Panc1 (cell line): ENCODE measurements at regions not wholly inside any gene's neighbourhood (a gene's known extent, or its start where the extent isn't known, plus 50 kb on each side); places are given as distances from the start of the nearest gene placed in this dataset.

Source experiments
- ATAC-seq: fragments of 200-7000 bp; cut with Tn5 transposase; 2 replicates; pipeline ENCODE4 v1.9.1; 2020; ENCODE audit warnings: mild to moderate bottlenecking, moderate library complexity
- BruUV-seq: library from RNA; stranded (reverse); fragments of 400-500 nt; replicated peaks from 2 replicates; lab custom pipeline; 2021; lab: Mats Ljungman, UMichigan
- CTCF ChIA-PET: fragments of 300-600 bp; sonication (Branson Sonifier 250); formaldehyde crosslinking; loops from one replicate; lab custom pipeline; 2022; ENCODE audit warnings: antibody characterized with exemption; lab: Charles Lee
- POLR2A ChIA-PET: fragments of 300-600 bp; sonication (Branson Sonifier 250); formaldehyde crosslinking; loops from one replicate; lab custom pipeline; 2022; ENCODE audit warnings: antibody characterized with exemption; lab: Charles Lee
- DNase-seq: peaks from one replicate; pipeline ENCODE4 v3.0.0-alpha.2; 2010; ENCODE audit warnings: low read depth, low spot score
- H3K27ac ChIP-seq: 2 replicates; pipeline ENCODE4 v1.5.1; 2011; ENCODE audit warnings: mild to moderate bottlenecking, low read length, inconsistent platforms
- H3K27me3 ChIP-seq: fragments of 200-500 bp; sonication (Bioruptor generic); 2 replicates; pipeline ENCODE4 v1.6.0; 2014; ENCODE audit warnings: low read length, inconsistent platforms; ENCODE audit not compliant: control insufficient read depth, insufficient read depth
- H3K36me3 ChIP-seq: fragments of 200-500 bp; sonication (Bioruptor generic); 2 replicates; pipeline ENCODE4 v1.5.1; 2014; ENCODE audit warnings: inconsistent platforms, mild to moderate bottlenecking, low read length, moderate library complexity; ENCODE audit not compliant: control insufficient read depth, insufficient read depth
- H3K4me1 ChIP-seq: 2 replicates; pipeline ENCODE4 v1.5.1; 2011; ENCODE audit warnings: inconsistent platforms, mild to moderate bottlenecking, low read length, moderate library complexity; ENCODE audit not compliant: control insufficient read depth, insufficient read depth
- H3K4me3 ChIP-seq, 2 experiments: 2 replicates each; pipeline ENCODE4 v1.5.1; 2011 to 2012; ENCODE audit warnings: low read depth in 2 of 2, low read length in 2 of 2, mild to moderate bottlenecking in 2 of 2, inconsistent platforms in 1 of 2, moderate library complexity in 1 of 2
- H3K9me3 ChIP-seq: fragments of 200-500 bp; sonication (Bioruptor generic); 2 replicates; pipeline ENCODE4 v1.5.1; 2014; ENCODE audit warnings: low read depth, mild to moderate bottlenecking, inconsistent platforms, low read length, moderate library complexity; ENCODE audit not compliant: control insufficient read depth, insufficient read depth
- POLR2AphosphoS5 ChIP-seq: IDR thresholded peaks from 2 replicates; pipeline ENCODE4 v1.6.1; 2012; ENCODE audit warnings: mild to moderate bottlenecking, low read depth, low read length, moderate library complexity
- SIN3A ChIP-seq: IDR thresholded peaks from 2 replicates; pipeline ENCODE4 v1.6.1; 2012; ENCODE audit warnings: low read depth, mild to moderate bottlenecking, low read length, moderate library complexity, borderline replicate concordance; ENCODE audit not compliant: insufficient read depth
- TCF7L2 ChIP-seq: IDR thresholded peaks from 2 replicates; pipeline ENCODE4 v1.6.1; 2011; ENCODE audit warnings: mild to moderate bottlenecking, low read depth, low read length, inconsistent platforms
- in situ Hi-C: cut with HindIII; loops from 2 replicates; pipeline ENCODE4 v1.10.0; 2016; ENCODE audit warnings: low sequenced_read_pairs, low pct_unique_long_range_greater_than_20kb
- intact Hi-C: fragments of 100-400 bp; cut with micrococcal nuclease; formaldehyde crosslinking; loops from one replicate; pipeline ENCODE4 v1.10.0; 2022; ENCODE audit not compliant: unreplicated experiment
- TF ChIP-seq, protein P1 (sequence below), 2 experiments: IDR thresholded peaks; 2 replicates each; pipeline ENCODE4 v1.6.1; 2011 to 2012; ENCODE audit warnings: low read depth in 2 of 2, control low read depth in 1 of 2, low read length in 1 of 2, mild to moderate bottlenecking in 1 of 2, moderate library complexity in 1 of 2; ENCODE audit not compliant: insufficient read depth in 1 of 2
- TF ChIP-seq, protein P2 (sequence below): fragments of 450-650 bp; IDR thresholded peaks from 2 replicates; pipeline ENCODE4 v1.5.1; 2017; ENCODE audit warnings: mild to moderate bottlenecking

DNA sequence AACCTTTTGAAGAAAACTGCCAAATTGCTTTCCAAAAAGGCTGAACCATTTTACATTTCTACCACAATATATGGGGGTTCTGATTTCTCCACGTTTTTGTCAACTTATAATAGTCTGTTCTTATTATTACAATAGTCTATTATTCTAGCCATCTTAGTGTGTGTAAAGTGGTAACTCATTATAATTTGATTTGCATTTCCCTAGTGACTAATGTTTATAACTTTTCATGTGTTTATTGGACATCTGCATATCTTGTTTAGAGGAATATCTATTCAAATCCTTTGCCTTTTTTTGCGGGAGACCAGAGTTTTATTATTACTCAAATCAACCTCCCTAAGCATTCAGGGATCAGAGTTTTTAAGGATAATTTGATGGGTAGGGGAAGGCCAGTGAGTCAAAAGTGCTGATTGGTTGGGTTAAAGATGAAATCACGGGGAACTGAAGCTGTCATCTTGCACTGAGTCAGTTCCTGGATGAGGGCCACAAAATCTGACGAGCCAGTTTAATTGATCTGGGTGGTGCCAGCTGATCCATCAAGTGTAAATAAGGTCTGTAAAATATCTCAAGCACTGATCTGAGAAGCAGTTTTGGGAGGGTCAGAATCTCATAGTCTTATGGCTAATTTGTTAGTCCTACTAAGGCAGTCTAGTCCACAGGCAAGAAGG lies 303.4 kb upstream of the NCKAP5 start:
- TF ChIP-seq SIN3A (no peak), POLR2AphosphoS5 (no peak), TCF7L2 (no peak)
- H3K9me3 ChIP-seq: no peaks in the 10 kb centered on the region
- no peak for DNase-seq
- in situ Hi-C loops (no loop called here), intact Hi-C loops (no loop called here)
- ChIA-PET CTCF (no interaction called here), POLR2A (no interaction called here)
- H3K4me1 ChIP-seq: no peaks in the 10 kb centered on the region
- no peak overlapping the region for H3K27ac ChIP-seq
- no TSS peak for BruUV-seq
- no peaks in the 10 kb centered on the region for H3K27me3 ChIP-seq
- no peaks in the 10 kb centered on the region for H3K36me3 ChIP-seq
- H3K4me3 ChIP-seq: no peak overlapping the region
- no peak for ATAC-seq

DNA sequence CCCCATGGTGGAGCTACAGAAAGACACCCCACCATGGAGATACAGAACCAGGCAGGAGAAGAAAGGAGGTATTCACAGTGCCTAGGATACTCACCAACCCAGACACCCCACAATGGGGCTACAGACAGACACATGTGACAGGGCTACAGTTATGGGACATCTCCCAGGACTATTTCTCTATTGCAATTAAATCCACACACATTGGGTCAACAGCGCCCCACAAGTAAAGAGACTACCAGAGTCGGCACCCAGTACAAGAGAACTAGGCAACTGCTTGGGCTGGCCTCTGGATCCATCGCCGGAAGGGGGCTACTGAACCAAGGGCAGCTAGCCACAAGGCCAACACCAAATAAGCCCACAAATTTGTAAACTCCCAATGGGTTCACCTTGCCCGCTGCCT lies 310.1 kb upstream of the NCKAP5 start:
- no peaks in the 10 kb centered on the region for H3K36me3 ChIP-seq
- BruUV-seq: no TSS peak
- CTCF ChIA-PET: no interaction called here
- H3K4me1 ChIP-seq: no peaks in the 10 kb centered on the region
- no peak overlapping the region for H3K4me3 ChIP-seq
- POLR2A ChIA-PET: no interaction called here
- no peak overlapping the region for H3K27ac ChIP-seq
- intact Hi-C loops: no loop called here
- ATAC-seq (no peak), DNase-seq (no peak)
- in situ Hi-C loops: no loop called here
- H3K9me3 ChIP-seq: no peaks in the 10 kb centered on the region
- H3K27me3 ChIP-seq: no peaks in the 10 kb centered on the region
- TF ChIP-seq, protein P1, sequence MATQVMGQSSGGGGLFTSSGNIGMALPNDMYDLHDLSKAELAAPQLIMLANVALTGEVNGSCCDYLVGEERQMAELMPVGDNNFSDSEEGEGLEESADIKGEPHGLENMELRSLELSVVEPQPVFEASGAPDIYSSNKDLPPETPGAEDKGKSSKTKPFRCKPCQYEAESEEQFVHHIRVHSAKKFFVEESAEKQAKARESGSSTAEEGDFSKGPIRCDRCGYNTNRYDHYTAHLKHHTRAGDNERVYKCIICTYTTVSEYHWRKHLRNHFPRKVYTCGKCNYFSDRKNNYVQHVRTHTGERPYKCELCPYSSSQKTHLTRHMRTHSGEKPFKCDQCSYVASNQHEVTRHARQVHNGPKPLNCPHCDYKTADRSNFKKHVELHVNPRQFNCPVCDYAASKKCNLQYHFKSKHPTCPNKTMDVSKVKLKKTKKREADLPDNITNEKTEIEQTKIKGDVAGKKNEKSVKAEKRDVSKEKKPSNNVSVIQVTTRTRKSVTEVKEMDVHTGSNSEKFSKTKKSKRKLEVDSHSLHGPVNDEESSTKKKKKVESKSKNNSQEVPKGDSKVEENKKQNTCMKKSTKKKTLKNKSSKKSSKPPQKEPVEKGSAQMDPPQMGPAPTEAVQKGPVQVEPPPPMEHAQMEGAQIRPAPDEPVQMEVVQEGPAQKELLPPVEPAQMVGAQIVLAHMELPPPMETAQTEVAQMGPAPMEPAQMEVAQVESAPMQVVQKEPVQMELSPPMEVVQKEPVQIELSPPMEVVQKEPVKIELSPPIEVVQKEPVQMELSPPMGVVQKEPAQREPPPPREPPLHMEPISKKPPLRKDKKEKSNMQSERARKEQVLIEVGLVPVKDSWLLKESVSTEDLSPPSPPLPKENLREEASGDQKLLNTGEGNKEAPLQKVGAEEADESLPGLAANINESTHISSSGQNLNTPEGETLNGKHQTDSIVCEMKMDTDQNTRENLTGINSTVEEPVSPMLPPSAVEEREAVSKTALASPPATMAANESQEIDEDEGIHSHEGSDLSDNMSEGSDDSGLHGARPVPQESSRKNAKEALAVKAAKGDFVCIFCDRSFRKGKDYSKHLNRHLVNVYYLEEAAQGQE (IDR thresholded peaks at IDR 0.05; ENCODE audit: insufficient read depth in 1 of 2, low read depth in 2 of 2, low read length in 1 of 2): no peak
- TF ChIP-seq SIN3A (no peak), POLR2AphosphoS5 (no peak), TCF7L2 (no peak)
- TF ChIP-seq, protein P2, sequence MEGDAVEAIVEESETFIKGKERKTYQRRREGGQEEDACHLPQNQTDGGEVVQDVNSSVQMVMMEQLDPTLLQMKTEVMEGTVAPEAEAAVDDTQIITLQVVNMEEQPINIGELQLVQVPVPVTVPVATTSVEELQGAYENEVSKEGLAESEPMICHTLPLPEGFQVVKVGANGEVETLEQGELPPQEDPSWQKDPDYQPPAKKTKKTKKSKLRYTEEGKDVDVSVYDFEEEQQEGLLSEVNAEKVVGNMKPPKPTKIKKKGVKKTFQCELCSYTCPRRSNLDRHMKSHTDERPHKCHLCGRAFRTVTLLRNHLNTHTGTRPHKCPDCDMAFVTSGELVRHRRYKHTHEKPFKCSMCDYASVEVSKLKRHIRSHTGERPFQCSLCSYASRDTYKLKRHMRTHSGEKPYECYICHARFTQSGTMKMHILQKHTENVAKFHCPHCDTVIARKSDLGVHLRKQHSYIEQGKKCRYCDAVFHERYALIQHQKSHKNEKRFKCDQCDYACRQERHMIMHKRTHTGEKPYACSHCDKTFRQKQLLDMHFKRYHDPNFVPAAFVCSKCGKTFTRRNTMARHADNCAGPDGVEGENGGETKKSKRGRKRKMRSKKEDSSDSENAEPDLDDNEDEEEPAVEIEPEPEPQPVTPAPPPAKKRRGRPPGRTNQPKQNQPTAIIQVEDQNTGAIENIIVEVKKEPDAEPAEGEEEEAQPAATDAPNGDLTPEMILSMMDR: no peak

DNA sequence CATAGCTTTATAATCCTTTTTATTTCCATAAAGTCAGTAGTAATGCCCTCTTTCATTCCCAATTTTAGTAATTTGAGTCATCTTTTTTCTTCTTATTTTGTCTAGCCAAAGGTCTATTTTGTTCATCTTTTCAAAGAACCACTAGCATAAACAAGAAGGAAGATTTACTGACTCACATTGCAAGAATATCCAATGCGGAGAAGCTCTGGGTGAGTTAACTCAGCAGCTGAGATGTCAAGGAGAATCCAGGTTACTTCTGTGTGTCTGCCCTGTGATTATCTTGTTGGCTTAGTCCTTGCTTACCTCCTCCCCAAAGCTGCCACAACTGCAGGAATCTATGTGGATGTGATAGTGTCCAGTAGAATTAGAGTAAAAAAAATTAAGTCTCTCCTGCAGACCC lies 311.4 kb upstream of the NCKAP5 start:
- intact Hi-C loops: loop anchor here (10.0 kb wide), 1 partner anchor 535 kb away; no protein-coding TSS in a partner anchor
- no peak for ATAC-seq

More for the DNA sequence above, 311.4 kb upstream of the NCKAP5 start:
- Histone ChIP-seq H3K4me1 (no peaks in the 10 kb centered on the region), H3K4me3 (no peak overlapping the region), H3K9me3 (no peaks in the 10 kb centered on the region), H3K36me3 (no peaks in the 10 kb centered on the region), H3K27ac (no peak overlapping the region), H3K27me3 (no peaks in the 10 kb centered on the region)
- POLR2A ChIA-PET: no interaction called here
- CTCF ChIA-PET: no interaction called here
- in situ Hi-C loops: no loop called here
- TF ChIP-seq, protein P1 (IDR thresholded peaks at IDR 0.05; ENCODE audit: insufficient read depth in 1 of 2, low read depth in 2 of 2, low read length in 1 of 2): no peak
- TF ChIP-seq TCF7L2: no peak
- TF ChIP-seq SIN3A: no peak
- TF ChIP-seq POLR2AphosphoS5: no peak
- TF ChIP-seq, protein P2: no peak
- BruUV-seq: no TSS peak
- DNase-seq: no peak
